ENCODE measurements at regions not wholly inside any gene's neighbourhood (a gene's known extent, or its start where the extent isn't known, plus 50 kb on each side); places are given as distances from the start of the nearest gene placed in this dataset.

GRCh38 chr17:71917715-71918114 lies 203.1 kb upstream of the SOX9 start:
- DNase-seq: no peak

DNA sequence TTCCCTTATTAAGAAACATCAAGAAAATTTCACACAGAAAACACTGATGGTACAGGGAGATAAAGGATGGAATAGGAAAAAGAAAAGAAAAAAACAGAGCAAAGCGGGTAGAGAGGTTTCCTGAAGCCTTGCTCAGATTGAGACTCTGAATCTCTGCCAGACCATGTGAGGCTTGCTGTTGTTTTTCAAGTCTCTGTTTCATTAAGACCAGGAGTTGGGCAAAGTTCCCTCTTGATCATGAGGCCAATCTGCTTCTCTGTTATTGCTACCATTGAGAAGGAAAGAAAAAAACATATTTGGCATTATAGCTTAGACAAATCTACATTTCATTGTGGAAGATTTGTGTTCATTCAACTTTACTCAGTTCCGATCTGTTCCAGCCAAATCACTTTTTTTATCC lies 201.6 kb upstream of the SOX9 start:
- no peak for DNase-seq

DNA sequence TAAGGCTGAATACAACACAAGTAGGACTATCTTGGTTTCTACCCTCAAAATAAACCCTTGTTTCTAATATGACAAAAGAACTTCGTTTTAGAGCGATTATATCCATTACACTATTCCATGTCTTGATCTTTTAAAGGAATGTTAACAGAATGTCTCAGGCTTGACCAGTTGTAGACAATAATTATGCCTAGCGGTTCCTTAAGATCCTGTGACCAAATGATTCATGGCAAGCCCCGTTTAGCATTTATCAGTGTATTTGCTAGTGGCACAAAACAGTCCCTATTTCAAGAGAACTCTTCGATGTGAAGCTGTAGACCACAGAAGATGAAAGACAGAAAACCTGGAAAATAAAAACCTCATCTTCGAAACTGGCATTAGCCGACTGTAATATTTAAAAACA lies 200.9 kb upstream of the SOX9 start:
- DNase-seq: no peak

DNA sequence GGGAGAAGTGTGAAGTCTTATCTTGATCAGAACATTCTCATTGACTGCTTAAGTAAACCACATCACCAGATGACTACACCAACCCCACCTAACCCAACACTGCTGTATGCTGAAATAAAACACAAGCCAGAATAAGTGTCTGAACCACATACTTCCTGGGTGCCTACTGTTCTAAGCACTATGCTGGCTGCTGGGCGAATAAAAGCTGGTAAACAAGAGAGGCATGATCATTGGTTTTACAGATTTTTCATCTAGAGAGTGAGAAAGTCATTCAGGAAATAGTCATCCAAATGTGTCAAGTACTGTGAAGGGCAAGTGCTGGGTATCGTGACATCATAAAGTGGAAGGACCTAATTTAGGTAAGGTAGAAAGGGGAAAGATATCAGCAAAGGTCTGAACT lies 199.0 kb upstream of the SOX9 start:
- DNase-seq: no peak

DNA sequence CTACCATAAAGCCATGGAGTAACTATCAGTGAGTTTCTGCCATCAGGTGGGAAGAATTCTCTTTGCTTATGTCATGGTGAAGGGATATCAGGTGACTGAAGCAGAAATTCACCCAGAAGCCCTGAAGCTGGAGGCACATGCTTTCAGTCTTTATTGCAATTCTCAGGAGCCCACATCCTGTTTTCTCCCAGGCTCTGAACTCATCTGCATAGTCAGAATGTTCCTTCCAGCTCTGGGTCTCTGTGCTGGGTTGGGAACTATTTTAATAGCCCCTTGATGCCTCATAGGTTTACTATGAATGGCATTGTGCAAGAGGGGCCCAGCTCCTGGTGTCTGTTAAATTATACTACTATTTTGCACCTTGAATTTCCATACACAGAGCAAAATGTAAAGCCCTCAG lies 198.4 kb upstream of the SOX9 start:
- DNase-seq: no peak

DNA sequence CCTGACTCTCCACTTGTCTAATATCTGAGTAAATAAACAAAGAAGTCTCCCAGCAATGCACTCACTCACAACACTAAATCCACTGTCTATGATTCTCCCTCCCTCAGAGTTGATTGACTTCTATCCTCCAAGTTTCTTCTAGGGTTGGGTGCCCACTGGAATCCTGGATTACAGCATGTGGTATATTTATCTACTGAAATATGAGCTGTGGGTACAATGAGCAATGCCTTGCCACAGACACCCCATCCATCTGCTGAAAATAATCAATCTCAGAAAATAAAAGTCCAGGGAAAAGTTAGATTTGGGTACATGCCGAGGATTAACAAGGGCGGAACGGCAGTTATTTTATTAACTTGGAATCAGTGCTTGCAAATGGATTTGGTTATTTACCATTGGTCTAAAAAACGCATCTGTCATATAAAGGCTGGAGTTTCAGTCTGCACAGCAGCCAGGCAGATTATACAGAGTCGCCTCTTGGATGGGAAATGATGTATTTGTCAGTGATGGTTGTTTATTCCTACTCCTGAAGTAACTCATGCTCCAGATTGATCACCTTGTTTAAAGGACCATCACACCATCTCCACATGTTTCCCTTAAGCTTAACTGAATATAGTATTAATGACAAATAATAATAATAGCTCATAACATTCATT lies 193.9 kb upstream of the SOX9 start:
- no peak for DNase-seq

- DNase-seq: no peak
Measured at GRCh38 chr17:71933306-71933705, 187.5 kb upstream of the SOX9 start.

GRCh38 chr17:71934520-71934919 lies 186.3 kb upstream of the SOX9 start:
- DNase-seq: no peak

DNA sequence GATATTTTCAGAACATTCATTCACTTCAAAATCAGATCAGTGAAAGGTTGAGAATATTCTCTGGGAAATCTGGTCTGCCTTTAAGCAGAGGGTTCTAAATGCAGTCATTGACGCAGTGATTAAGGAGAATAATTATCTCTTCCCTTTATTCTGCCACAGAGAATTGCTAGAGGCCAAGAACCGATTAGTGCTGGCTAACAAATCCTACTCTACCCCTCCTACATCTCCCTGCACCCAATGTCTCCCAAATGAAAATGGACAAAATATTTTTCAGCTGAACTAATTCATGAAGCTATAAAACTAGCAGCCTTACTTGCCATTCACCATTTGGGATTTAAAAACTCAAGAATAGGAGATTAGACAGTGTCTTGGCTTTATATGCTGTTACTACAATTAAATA lies 185.5 kb upstream of the SOX9 start:
- no peak for DNase-seq

- no peak for DNase-seq
Measured at GRCh38 chr17:71936977-71937376, 183.8 kb upstream of the SOX9 start.

- no peak for DNase-seq
Measured at GRCh38 chr17:71937914-71938313, 182.9 kb upstream of the SOX9 start.

GRCh38 chr17:71938340-71939010 lies 182.3 kb upstream of the SOX9 start:
- no peak for DNase-seq

- DNase-seq: no peak
Measured at GRCh38 chr17:71941920-71942319, 178.9 kb upstream of the SOX9 start.

GRCh38 chr17:71942626-71943025 lies 178.2 kb upstream of the SOX9 start:
- no peak for DNase-seq

DNA sequence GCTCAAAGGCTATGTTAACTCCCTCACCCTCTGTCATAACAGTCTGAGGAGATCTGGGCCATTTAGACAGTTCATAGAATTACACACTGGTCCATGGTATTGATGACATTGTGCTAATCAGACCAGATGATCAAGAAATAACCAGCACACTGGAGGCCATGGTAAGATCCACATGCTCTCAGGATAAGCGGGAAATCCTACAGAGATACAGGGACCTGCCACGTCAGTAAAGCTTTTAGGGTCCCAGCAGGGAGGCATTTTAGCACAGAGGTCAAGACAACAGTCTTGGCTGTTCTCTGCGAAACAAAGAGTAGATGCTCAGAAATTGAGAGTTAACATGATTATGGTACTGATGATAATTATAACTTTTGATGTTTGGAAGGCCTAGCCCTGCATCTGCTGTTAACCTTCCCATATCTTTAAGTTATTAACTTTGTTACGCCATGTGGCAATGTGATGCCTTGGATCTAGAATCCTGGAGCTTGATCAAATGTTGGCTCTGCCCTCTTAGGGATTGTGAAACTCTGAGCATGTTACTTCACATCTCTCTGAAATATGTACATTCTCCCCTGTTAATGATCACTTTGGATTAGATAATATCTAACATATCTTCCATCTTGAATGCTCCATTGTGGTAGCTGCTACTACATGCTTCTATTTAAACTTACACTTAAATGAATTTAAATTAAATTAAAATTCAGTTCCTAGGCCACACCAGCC lies 172.0 kb upstream of the SOX9 start:
- DNase-seq: no peak

GRCh38 chr17:71959154-71959553 lies 161.7 kb upstream of the SOX9 start:
- no peak for DNase-seq

- DNase-seq: no peak
Measured at GRCh38 chr17:71963351-71963750, 157.5 kb upstream of the SOX9 start.

DNA sequence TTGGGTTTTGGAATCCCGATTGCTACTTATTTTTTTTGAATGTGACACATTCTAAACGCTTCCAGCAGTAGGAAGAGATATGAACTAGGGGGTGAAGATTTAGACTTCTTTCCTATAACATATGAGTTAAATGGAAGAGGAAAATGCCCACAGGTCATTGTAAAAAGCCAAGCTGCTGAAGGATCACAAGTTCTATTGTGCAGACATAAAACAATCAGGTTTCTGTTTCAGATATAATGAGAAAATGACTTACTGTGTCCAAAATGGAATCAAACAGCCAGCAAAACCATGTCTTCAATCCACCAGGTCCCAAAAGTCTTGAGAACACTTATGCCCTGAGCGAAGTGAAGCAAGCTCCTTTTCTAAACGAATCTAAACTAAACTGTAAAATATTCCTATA lies 157.0 kb upstream of the SOX9 start:
- DNase-seq: no peak

DNA sequence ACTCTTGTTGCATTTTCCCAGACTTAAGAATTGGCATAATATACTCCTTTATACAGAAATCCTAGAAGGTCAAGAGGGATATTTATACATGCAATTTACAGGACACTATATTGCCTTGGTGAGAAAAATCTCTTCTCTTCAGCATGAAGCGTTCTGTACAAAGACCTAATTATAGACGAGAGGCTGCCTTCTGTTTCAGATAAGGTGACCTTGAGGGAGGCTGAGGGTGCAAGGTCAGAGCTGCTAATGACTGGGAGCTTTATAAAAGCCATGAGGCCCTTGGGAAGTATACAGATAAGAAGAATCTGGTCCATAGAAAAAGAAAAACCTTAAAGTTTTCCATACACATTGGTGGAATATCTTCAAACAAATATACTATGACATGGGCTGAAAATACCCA lies 156.3 kb upstream of the SOX9 start:
- no peak for DNase-seq

- no peak for DNase-seq
Measured at GRCh38 chr17:71966055-71966454, 154.8 kb upstream of the SOX9 start.

GRCh38 chr17:71966459-71967313 lies 154.1 kb upstream of the SOX9 start:
- no peak for DNase-seq

DNA sequence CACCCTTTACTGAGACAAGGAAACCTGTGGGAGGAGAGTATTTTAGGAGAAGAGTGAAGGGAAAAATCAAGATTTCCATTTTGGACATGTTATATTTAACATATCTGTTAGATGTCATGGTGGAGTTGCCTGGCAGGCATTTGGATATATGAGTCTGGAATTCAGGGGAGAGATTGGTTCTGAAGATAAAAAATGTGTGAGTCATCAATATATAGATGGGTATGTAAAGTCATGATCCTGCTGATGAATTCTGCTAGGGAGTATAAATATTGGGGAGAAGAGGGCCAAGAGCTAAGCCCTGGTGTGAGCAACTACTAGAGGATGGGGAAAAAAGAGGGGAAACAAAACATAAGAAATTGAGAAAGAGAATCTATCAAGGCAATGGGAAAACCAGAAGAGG lies 151.3 kb upstream of the SOX9 start:
- no peak for DNase-seq

DNA sequence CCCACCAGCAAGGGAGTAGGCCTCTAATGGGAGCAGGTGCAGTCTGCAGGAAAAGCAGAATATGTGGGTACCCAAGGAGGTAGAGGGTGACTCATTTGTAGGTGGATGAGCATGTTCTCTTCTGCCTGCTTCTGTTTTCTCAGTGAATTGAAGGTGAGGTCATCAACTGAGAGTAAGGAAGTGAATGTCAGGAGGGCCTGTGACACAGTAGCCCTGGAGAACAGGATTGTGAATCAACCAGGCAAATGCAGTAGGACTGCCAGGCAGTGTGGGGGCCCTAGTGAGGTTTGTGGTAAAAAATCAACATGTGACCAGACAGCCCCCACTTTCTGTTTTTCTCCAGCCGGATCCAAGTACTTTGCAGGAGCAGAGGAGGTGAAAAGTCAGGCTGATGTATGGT lies 150.5 kb upstream of the SOX9 start:
- no peak for DNase-seq
